ENCODE measurements at regions not wholly inside any gene's neighbourhood (a gene's known extent, or its start where the extent isn't known, plus 50 kb on each side); places are given as distances from the start of the nearest gene placed in this dataset.

DNA sequence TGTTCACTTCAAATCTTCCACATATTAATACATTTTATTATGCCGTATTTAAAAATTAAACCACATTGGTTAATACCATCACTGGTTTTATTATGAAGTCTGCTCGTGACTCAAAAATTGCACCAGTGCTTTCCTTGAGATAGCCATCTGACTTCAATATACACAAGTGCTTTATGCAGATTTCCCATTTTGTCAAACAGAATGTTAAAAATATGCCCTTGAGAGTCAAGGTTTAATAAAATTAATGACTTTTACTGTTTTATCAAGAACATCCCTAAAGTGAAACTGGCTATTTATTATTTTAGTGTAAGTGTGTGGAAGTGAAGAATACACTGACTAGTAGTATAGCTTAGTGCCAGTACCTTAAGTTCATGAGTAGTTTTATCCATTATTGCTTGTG is 139.3 kb upstream of the SOX2 start:
- TF ChIP-seq, protein P1, sequence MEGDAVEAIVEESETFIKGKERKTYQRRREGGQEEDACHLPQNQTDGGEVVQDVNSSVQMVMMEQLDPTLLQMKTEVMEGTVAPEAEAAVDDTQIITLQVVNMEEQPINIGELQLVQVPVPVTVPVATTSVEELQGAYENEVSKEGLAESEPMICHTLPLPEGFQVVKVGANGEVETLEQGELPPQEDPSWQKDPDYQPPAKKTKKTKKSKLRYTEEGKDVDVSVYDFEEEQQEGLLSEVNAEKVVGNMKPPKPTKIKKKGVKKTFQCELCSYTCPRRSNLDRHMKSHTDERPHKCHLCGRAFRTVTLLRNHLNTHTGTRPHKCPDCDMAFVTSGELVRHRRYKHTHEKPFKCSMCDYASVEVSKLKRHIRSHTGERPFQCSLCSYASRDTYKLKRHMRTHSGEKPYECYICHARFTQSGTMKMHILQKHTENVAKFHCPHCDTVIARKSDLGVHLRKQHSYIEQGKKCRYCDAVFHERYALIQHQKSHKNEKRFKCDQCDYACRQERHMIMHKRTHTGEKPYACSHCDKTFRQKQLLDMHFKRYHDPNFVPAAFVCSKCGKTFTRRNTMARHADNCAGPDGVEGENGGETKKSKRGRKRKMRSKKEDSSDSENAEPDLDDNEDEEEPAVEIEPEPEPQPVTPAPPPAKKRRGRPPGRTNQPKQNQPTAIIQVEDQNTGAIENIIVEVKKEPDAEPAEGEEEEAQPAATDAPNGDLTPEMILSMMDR (IDR thresholded peaks at IDR 0.05; ENCODE audit: insufficient read depth, low read length, poor library complexity, severe bottlenecking) = no peak
- TF ChIP-seq EZH2phosphoT487 (conservative IDR thresholded peaks at IDR 0.05; ENCODE audit: low read length) = no peak

Data from SU-DHL-6 (cell line).